CD14-positive monocyte (primary cell): ENCODE measurements at regions not wholly inside any gene's neighbourhood (a gene's known extent, or its start where the extent isn't known, plus 50 kb on each side); places are given as distances from the start of the nearest gene placed in this dataset.

ENCODE experiments used
- DNase-seq, 3 donors: peaks; one replicate each; pipeline ENCODE4 v3.0.0-alpha.2; 2011 to 2022
- H2AFZ ChIP-seq: 2 replicates; pipeline ENCODE4 v1.6.0; 2012; ENCODE audit warnings: mild to moderate bottlenecking, low read depth, low read length, inconsistent platforms; ENCODE audit not compliant: insufficient read depth, poor library complexity, severe bottlenecking
- H3K27ac ChIP-seq, 2 donors: 1 replicate in 1 of 2; 2 replicates in 1 of 2; pipeline ENCODE4 v1.5.1; 2012 to 2013; ENCODE audit warnings: low read length in 2 of 2, control low read depth in 1 of 2, inconsistent platforms in 1 of 2, low read depth in 1 of 2, mild to moderate bottlenecking in 1 of 2
- H3K27me3 ChIP-seq, 2 donors: one replicate each; pipeline versions ENCODE4 v1.6.0 to v1.6.1; 2011 to 2013; ENCODE audit warnings: low read length in 2 of 2; ENCODE audit not compliant: control insufficient read depth in 2 of 2, insufficient read depth in 2 of 2
- H3K36me3 ChIP-seq, 2 donors: replicated peaks in 1 of 2; 1 replicate in 1 of 2; 2 replicates in 1 of 2; pipeline versions ENCODE4 v1.5.1 to v1.6.1; 2012 to 2013; ENCODE audit warnings: low read length in 2 of 2, control low read depth in 1 of 2, inconsistent platforms in 1 of 2, mild to moderate bottlenecking in 1 of 2; ENCODE audit not compliant: insufficient read depth in 2 of 2, control insufficient read depth in 1 of 2
- H3K4me1 ChIP-seq, 2 donors: 1 replicate in 1 of 2; 2 replicates in 1 of 2; pipeline versions ENCODE4 v1.5.1 to v1.6.1; 2012 to 2013; ENCODE audit warnings: low read length in 2 of 2, control low read depth in 1 of 2, inconsistent platforms in 1 of 2, mild to moderate bottlenecking in 1 of 2, moderate library complexity in 1 of 2; ENCODE audit not compliant: insufficient read depth in 2 of 2, control insufficient read depth in 1 of 2
- H3K4me2 ChIP-seq: replicated peaks from 2 replicates; pipeline ENCODE3; 2012; ENCODE audit warnings: low read length, moderate library complexity, mild to moderate bottlenecking; ENCODE audit not compliant: poor library complexity, severe bottlenecking; ENCODE audit errors: extremely low read depth
- H3K4me3 ChIP-seq, 3 experiments: fragments of 200-600 bp in 1 of 3; sonication (generic) in 1 of 3; replicated peaks in 1 of 3; 1 replicate in 2 of 3; 2 replicates in 1 of 3; pipeline ENCODE4 v1.5.1; 2011 to 2013; ENCODE audit warnings: low read length in 3 of 3, mild to moderate bottlenecking in 3 of 3, control low read depth in 2 of 3, low read depth in 2 of 3, inconsistent platforms in 1 of 3, moderate library complexity in 1 of 3
- H3K79me2 ChIP-seq: 2 replicates; pipeline ENCODE4 v1.6.0; 2012; ENCODE audit warnings: mild to moderate bottlenecking, control low read depth, inconsistent platforms, low read length, moderate library complexity; ENCODE audit not compliant: insufficient read depth
- H3K9ac ChIP-seq: 2 replicates; pipeline ENCODE4 v1.6.0; 2017; ENCODE audit warnings: low read length, mild to moderate bottlenecking; ENCODE audit not compliant: insufficient read depth, poor library complexity, severe bottlenecking
- H3K9me3 ChIP-seq, 2 donors: replicated peaks in 1 of 2; 1 replicate in 1 of 2; 2 replicates in 1 of 2; pipeline versions ENCODE4 v1.5.1 to v1.6.1; 2012 to 2013; ENCODE audit warnings: low read length in 2 of 2, control low read depth in 1 of 2; ENCODE audit not compliant: control insufficient read depth in 1 of 2, insufficient read depth in 1 of 2
- H4K20me1 ChIP-seq: 2 replicates; pipeline ENCODE4 v1.6.0; 2012; ENCODE audit warnings: mild to moderate bottlenecking, low read length, control low read depth, moderate library complexity; ENCODE audit not compliant: insufficient read depth
- H3K27ac Mint-ChIP-seq, 7 donors: one replicate each; pipeline ENCODE4 v1.8.0; 2020; ENCODE audit warnings: mild to moderate bottlenecking in 7 of 7, mixed read lengths in 7 of 7, moderate library complexity in 6 of 7, inconsistent platforms in 2 of 7
- H3K27me3 Mint-ChIP-seq, 3 donors: one replicate each; pipeline ENCODE4 v1.8.0; 2021 to 2022; ENCODE audit warnings: low read depth in 3 of 3, mild to moderate bottlenecking in 3 of 3, mixed read lengths in 3 of 3, moderate library complexity in 3 of 3, inconsistent platforms in 1 of 3
- H3K36me3 Mint-ChIP-seq, 2 donors: one replicate each; pipeline ENCODE4 v1.8.0; 2020; ENCODE audit warnings: mixed read lengths in 2 of 2, inconsistent platforms in 1 of 2, mild to moderate bottlenecking in 1 of 2
- H3K4me1 Mint-ChIP-seq: one replicate; pipeline ENCODE4 v1.8.0; 2020; ENCODE audit warnings: mild to moderate bottlenecking, mixed read lengths
- H3K4me3 Mint-ChIP-seq, 2 donors: one replicate each; pipeline ENCODE4 v1.8.0; 2020; ENCODE audit warnings: mild to moderate bottlenecking in 2 of 2, mixed read lengths in 2 of 2, moderate library complexity in 1 of 2
- H3K9me3 Mint-ChIP-seq, 7 donors: one replicate each; pipeline ENCODE4 v1.8.0; 2020 to 2022; ENCODE audit warnings: mixed read lengths in 7 of 7, mild to moderate bottlenecking in 6 of 7, moderate library complexity in 6 of 7, inconsistent platforms in 2 of 7
- WGBS: methylation state at CpG from one replicate; pipeline ENCODE4 v1.1.5; 2013; ENCODE audit warnings: missing lambda C conversion rate; ENCODE audit not compliant: insufficient coverage; 5-methylcytosine and 5-hydroxymethylcytosine counted together
- intact Hi-C, 2 donors: fragments of 100-400 bp; cut with micrococcal nuclease; formaldehyde crosslinking; loops; one replicate each; pipeline versions ENCODE4 v1.15.0 to v1.15.1; 2023
- TF ChIP-seq, protein P1 (sequence below): fragments of 200-600 bp; IDR thresholded peaks from one replicate; pipeline ENCODE4 v1.8.0; 2022; ENCODE audit warnings: antibody characterized with exemption, mild to moderate bottlenecking

DNA sequence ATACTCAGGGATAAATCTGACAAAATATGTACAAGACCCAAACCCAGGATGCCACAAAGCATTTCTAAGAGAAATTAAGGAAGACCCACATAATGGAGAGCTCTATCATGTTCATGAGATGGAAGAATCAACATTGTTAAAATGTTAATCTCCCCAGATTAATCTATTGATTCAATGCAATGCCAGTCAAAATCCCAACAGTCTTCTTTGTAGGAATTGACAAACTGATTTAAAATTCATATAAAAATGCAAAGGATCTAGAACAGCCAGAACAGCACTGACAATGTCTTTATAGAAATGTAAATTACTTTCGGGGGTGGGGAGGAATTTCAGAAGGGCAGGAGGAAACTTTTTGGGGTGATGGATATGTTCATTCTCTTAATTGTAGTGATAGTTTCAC, 281.6 kb upstream of the SEMA6A start:
- H2AFZ ChIP-seq, result no peak overlapping the region
- no CpG with 5 or more reads among the region's 1 CpG for WGBS
- H3K9me3 ChIP-seq, result no peaks in the 10 kb centered on the region
- Mint-ChIP-seq H3K27ac (no peak overlapping the region), H3K4me1 (no peaks in the 10 kb centered on the region), H3K27me3 (no peaks in the 10 kb centered on the region), H3K9me3 (peaks cover 0 to 15% (median 6%) of the 10 kb centered on the region in 7 donors), H3K4me3 (no peak overlapping the region), H3K36me3 (no peaks in the 10 kb centered on the region)
- H3K27me3 ChIP-seq, result no peaks in the 10 kb centered on the region
- H3K9ac ChIP-seq, result no peak overlapping the region
- no peaks in the 10 kb centered on the region for H3K36me3 ChIP-seq
- TF ChIP-seq, protein P1, sequence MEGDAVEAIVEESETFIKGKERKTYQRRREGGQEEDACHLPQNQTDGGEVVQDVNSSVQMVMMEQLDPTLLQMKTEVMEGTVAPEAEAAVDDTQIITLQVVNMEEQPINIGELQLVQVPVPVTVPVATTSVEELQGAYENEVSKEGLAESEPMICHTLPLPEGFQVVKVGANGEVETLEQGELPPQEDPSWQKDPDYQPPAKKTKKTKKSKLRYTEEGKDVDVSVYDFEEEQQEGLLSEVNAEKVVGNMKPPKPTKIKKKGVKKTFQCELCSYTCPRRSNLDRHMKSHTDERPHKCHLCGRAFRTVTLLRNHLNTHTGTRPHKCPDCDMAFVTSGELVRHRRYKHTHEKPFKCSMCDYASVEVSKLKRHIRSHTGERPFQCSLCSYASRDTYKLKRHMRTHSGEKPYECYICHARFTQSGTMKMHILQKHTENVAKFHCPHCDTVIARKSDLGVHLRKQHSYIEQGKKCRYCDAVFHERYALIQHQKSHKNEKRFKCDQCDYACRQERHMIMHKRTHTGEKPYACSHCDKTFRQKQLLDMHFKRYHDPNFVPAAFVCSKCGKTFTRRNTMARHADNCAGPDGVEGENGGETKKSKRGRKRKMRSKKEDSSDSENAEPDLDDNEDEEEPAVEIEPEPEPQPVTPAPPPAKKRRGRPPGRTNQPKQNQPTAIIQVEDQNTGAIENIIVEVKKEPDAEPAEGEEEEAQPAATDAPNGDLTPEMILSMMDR, result no peak
- H3K4me1 ChIP-seq, result no peaks in the 10 kb centered on the region
- no peak overlapping the region for H3K4me2 ChIP-seq
- no peaks in the 10 kb centered on the region for H3K79me2 ChIP-seq
- H3K4me3 ChIP-seq, result no peak overlapping the region
- no peaks in the 10 kb centered on the region for H4K20me1 ChIP-seq
- intact Hi-C loops, result no loop called here
- H3K27ac ChIP-seq, result no peak overlapping the region
- DNase-seq, result no peak

DNA sequence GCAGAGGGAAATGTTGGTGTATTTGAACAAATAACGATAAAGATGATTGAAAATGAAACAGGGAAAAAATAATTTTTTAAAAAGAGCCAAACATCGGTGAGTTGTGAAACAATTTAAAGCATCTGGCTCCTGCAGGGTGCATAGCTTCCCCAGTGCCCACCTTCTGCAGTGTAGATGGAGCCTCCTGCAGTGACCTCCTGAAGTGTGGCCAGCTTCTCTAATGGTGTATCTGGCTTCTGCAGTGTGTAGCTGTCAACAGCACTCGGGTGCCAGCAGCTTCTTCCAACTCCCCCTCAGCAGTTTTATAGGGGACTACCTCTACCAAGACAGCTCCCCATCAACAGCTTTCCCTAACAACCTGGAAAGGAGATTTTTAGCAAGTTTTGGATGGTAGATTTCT, 279.4 kb upstream of the SEMA6A start:
- Mint-ChIP-seq H3K4me1 (no peaks in the 10 kb centered on the region), H3K36me3 (no peaks in the 10 kb centered on the region), H3K27me3 (no peaks in the 10 kb centered on the region), H3K4me3 (no peak overlapping the region), H3K9me3 (peaks cover 0 to 13% (median 5%) of the 10 kb centered on the region in 7 donors), H3K27ac (no peak overlapping the region)
- Histone ChIP-seq H3K4me1 (no peaks in the 10 kb centered on the region), H3K27ac (no peak overlapping the region), H3K36me3 (no peaks in the 10 kb centered on the region), H3K4me2 (no peak overlapping the region), H3K79me2 (no peaks in the 10 kb centered on the region), H3K9me3 (no peaks in the 10 kb centered on the region), H3K9ac (no peak overlapping the region), H2AFZ (no peak overlapping the region), H3K4me3 (no peak overlapping the region), H3K27me3 (no peaks in the 10 kb centered on the region), H4K20me1 (no peaks in the 10 kb centered on the region)
- 88% methylated on average over 1 of the region's 3 CpGs for WGBS
- intact Hi-C loops, result no loop called here
- no peak for DNase-seq
- TF ChIP-seq, protein P1, result no peak
